Peyer's patch (tissue), 4 donors: ENCODE measurements at regions not wholly inside any gene's neighbourhood (a gene's known extent, or its start where the extent isn't known, plus 50 kb on each side); places are given as distances from the start of the nearest gene placed in this dataset.

Experiments used
- POLR2A ChIP-seq, 2 donors: fragments of 450-650 bp; IDR thresholded peaks; one replicate each; pipeline ENCODE4 v1.5.1; 2017; ENCODE audit warnings: antibody characterized with exemption in 2 of 2, mild to moderate bottlenecking in 2 of 2, moderate library complexity in 2 of 2
- TF ChIP-seq, protein P1 (sequence below), 6 experiments: fragments of 450-650 bp in 4 of 6; fragments of 200-600 bp in 2 of 6; sonication (generic) in 1 of 6; IDR thresholded peaks; one replicate each; pipeline ENCODE4 v1.5.1; 2017 to 2019; ENCODE audit warnings: antibody characterized with exemption in 6 of 6, mild to moderate bottlenecking in 3 of 6, moderate library complexity in 1 of 6

DNA sequence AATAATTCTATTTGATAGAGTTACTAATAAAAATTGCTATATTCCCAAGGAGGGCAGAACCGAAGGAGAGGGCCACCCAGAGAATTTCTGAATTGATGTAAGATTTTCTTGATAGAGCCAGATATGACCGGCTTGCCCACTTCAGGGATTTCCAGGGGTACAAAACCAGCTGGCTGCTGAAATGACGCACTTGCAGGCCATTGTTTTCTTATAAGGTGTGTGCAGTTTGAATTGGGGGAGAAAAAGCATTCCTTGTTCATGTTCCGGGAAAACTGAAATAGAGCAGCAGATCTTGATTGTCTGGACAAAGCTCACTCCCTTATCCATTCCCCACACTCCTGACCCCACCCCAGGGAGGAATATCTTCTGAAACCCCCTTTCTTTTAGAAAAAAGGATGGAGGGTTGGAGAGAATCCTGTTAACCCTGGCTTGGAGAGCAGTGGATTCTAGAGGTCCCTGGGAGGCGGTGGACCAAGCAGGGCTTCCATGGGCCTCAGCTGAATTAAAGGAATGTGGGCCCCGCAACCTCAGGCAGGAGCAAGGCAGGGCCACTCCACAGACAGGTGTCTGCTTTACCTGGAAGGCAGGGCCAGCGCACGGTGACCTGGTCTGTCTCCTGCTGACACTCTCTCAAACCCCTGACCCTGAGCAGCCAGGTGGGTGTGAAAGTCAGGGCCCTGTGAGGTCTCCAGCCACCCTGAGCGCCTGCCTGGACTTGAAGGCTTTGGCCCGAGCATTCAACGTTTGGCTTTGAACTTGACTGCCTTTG is 96.4 kb downstream of the TMEM170B start:
- TF ChIP-seq, protein P1, sequence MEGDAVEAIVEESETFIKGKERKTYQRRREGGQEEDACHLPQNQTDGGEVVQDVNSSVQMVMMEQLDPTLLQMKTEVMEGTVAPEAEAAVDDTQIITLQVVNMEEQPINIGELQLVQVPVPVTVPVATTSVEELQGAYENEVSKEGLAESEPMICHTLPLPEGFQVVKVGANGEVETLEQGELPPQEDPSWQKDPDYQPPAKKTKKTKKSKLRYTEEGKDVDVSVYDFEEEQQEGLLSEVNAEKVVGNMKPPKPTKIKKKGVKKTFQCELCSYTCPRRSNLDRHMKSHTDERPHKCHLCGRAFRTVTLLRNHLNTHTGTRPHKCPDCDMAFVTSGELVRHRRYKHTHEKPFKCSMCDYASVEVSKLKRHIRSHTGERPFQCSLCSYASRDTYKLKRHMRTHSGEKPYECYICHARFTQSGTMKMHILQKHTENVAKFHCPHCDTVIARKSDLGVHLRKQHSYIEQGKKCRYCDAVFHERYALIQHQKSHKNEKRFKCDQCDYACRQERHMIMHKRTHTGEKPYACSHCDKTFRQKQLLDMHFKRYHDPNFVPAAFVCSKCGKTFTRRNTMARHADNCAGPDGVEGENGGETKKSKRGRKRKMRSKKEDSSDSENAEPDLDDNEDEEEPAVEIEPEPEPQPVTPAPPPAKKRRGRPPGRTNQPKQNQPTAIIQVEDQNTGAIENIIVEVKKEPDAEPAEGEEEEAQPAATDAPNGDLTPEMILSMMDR (IDR thresholded peaks at IDR 0.05): no peak
- TF ChIP-seq POLR2A (IDR thresholded peaks at IDR 0.05): no peak
